Head of caudate nucleus (tissue), 42 donors: ENCODE measurements at regions not wholly inside any gene's neighbourhood (a gene's known extent, or its start where the extent isn't known, plus 50 kb on each side); places are given as distances from the start of the nearest gene placed in this dataset.

Experiments used
- DNase-seq, 42 donors: peaks; one replicate each; pipeline versions ENCODE4 v3.0.0 to v3.0.0-alpha.2; 2020 to 2021; ENCODE audit warnings: mixed read lengths in 7 of 42
- intact Hi-C: fragments of 100-400 bp; cut with DNase I; formaldehyde crosslinking; loops from one replicate; pipeline ENCODE4 v1.15.0; 2022

GRCh38 chr18:33898427-33898826 lies 320.4 kb downstream of the ASXL3 start:
- intact Hi-C loops, result no loop called here
- DNase-seq, result no peak

GRCh38 chr18:33878213-33878612 lies 300.2 kb downstream of the ASXL3 start:
- DNase-seq, result no peak

GRCh38 chr18:33875029-33875565 lies 297.1 kb downstream of the ASXL3 start:
- no peak for DNase-seq
- intact Hi-C loops, result no loop called here

More at GRCh38 chr18:33878213-33878612, 300.2 kb downstream of the ASXL3 start:
- intact Hi-C loops, result no loop called here

- DNase-seq, result no peak
- intact Hi-C loops, result no loop called here
Observed at GRCh38 chr18:33873112-33873511, 295.1 kb downstream of the ASXL3 start.

GRCh38 chr18:33871363-33872025 lies 293.5 kb downstream of the ASXL3 start:
- intact Hi-C loops, result no loop called here
- DNase-seq, result no peak

GRCh38 chr18:33870059-33870458 lies 292.0 kb downstream of the ASXL3 start:
- DNase-seq, result no peak
- intact Hi-C loops, result no loop called here

- no peak for DNase-seq
- intact Hi-C loops, result no loop called here
Observed at GRCh38 chr18:33866386-33866785, 288.4 kb downstream of the ASXL3 start.

GRCh38 chr18:33863912-33864311 lies 285.9 kb downstream of the ASXL3 start:
- no peak for DNase-seq
- intact Hi-C loops, result no loop called here

- intact Hi-C loops, result no loop called here
- no peak for DNase-seq
Observed at GRCh38 chr18:33854827-33855139, 276.8 kb downstream of the ASXL3 start.

GRCh38 chr18:33854086-33854826 lies 276.2 kb downstream of the ASXL3 start:
- intact Hi-C loops, result no loop called here
- no peak for DNase-seq

GRCh38 chr18:33853187-33853586 lies 275.2 kb downstream of the ASXL3 start:
- DNase-seq, result no peak

GRCh38 chr18:33851546-33852078 lies 273.6 kb downstream of the ASXL3 start:
- intact Hi-C loops, result no loop called here
- no peak for DNase-seq

More at GRCh38 chr18:33853187-33853586, 275.2 kb downstream of the ASXL3 start:
- intact Hi-C loops, result no loop called here

- DNase-seq, result no peak
- intact Hi-C loops, result no loop called here
Observed at GRCh38 chr18:33849731-33850130, 271.7 kb downstream of the ASXL3 start.

GRCh38 chr18:33844232-33844631 lies 266.2 kb downstream of the ASXL3 start:
- intact Hi-C loops, result no loop called here
- no peak for DNase-seq

GRCh38 chr18:33841221-33841967 lies 263.4 kb downstream of the ASXL3 start:
- DNase-seq, result no peak
- intact Hi-C loops, result no loop called here

GRCh38 chr18:33840212-33840593 lies 262.2 kb downstream of the ASXL3 start:
- intact Hi-C loops, result no loop called here
- DNase-seq, result no peak

- intact Hi-C loops, result no loop called here
- DNase-seq, result peak in 40 of 42 donors; percentile 9 to 70 (median 34)
Observed at GRCh38 chr18:33839452-33840211, 261.6 kb downstream of the ASXL3 start.

- intact Hi-C loops, result no loop called here
- DNase-seq, result no peak
Observed at GRCh38 chr18:33838054-33838453, 260.0 kb downstream of the ASXL3 start.

- intact Hi-C loops, result no loop called here
- no peak for DNase-seq
Observed at GRCh38 chr18:33837191-33837590, 259.2 kb downstream of the ASXL3 start.
